ENCODE measurements at regions not wholly inside any gene's neighbourhood (a gene's known extent, or its start where the extent isn't known, plus 50 kb on each side); places are given as distances from the start of the nearest gene placed in this dataset.

- WGBS, 3 donors, result 88 to 89% (median 89%) methylated on average over 11 of the region's 11 CpGs
- no peak overlapping the region for H3K27ac ChIP-seq (ENCODE audit: low read depth, low read length)
Observed at GRCh38 chr18:45350404-45351156, 264.7 kb upstream of the SLC14A2 start.

GRCh38 chr18:45352874-45353273, 262.4 kb upstream of the SLC14A2 start:
- no peak overlapping the region for H3K27ac ChIP-seq (ENCODE audit: low read depth, low read length)
- WGBS, 3 donors, result 88 to 95% (median 90%) methylated on average over 5 of the region's 5 CpGs

- H3K27ac ChIP-seq (ENCODE audit: low read depth, low read length), result no peak overlapping the region
- 57 to 85% (median 66%) methylated on average over 2 of the region's 2 CpGs for WGBS, 3 donors
Observed at GRCh38 chr18:45353530-45353929, 261.7 kb upstream of the SLC14A2 start.

- 57 to 90% (median 86%) methylated on average over 2 of the region's 2 CpGs for WGBS, 3 donors
- no peak overlapping the region for H3K27ac ChIP-seq (ENCODE audit: low read depth, low read length)
Observed at GRCh38 chr18:45355944-45356520, 259.2 kb upstream of the SLC14A2 start.

- 34 to 80% (median 78%) methylated on average over 5 of the region's 5 CpGs for WGBS, 3 donors
Observed at GRCh38 chr18:45357686-45358470, 257.4 kb upstream of the SLC14A2 start.

GRCh38 chr18:45359275-45360009, 255.8 kb upstream of the SLC14A2 start:
- 27 to 80% (median 66%) methylated on average over 7 of the region's 7 CpGs for WGBS, 3 donors
- no peak overlapping the region for H3K27ac ChIP-seq (ENCODE audit: low read depth, low read length)

More at GRCh38 chr18:45357686-45358470, 257.4 kb upstream of the SLC14A2 start:
- no peak overlapping the region for H3K27ac ChIP-seq (ENCODE audit: low read depth, low read length)

GRCh38 chr18:45361125-45361851, 254.0 kb upstream of the SLC14A2 start:
- H3K27ac ChIP-seq (ENCODE audit: low read depth, low read length), result no peak overlapping the region
- 80 to 86% (median 85%) methylated on average over 4 of the region's 4 CpGs for WGBS, 3 donors

GRCh38 chr18:45363196-45363595, 252.1 kb upstream of the SLC14A2 start:
- 82 to 96% (median 87%) methylated on average over 4 of the region's 4 CpGs for whole genome bisulfite sequencing, 3 donors
- H3K27ac ChIP-seq (ENCODE audit: low read depth, low read length), result no peak overlapping the region

GRCh38 chr18:45365835-45366234, 249.4 kb upstream of the SLC14A2 start:
- no peak overlapping the region for H3K27ac ChIP-seq (ENCODE audit: low read depth, low read length)
- WGBS, 3 donors, result 62 to 76% (median 73%) methylated on average over 3 of the region's 3 CpGs

GRCh38 chr18:45370255-45371010, 244.8 kb upstream of the SLC14A2 start:
- WGBS, 3 donors, result 42 to 75% (median 44%) methylated on average over 14 of the region's 14 CpGs
- no peak overlapping the region for H3K27ac ChIP-seq (ENCODE audit: low read depth, low read length)

- 56 to 80% (median 70%) methylated on average over 3 of the region's 3 CpGs for WGBS, 3 donors
- no peak overlapping the region for H3K27ac ChIP-seq (ENCODE audit: low read depth, low read length)
Observed at GRCh38 chr18:45373286-45373880, 241.9 kb upstream of the SLC14A2 start.

- no peak overlapping the region for H3K27ac ChIP-seq (ENCODE audit: low read depth, low read length)
Observed at GRCh38 chr18:45374236-45374635, 241.0 kb upstream of the SLC14A2 start.

- WGBS, 3 donors, result 81 to 87% (median 83%) methylated on average over 6 of the region's 6 CpGs
- H3K27ac ChIP-seq (ENCODE audit: low read depth, low read length), result no peak overlapping the region
Observed at GRCh38 chr18:45374878-45375630, 240.2 kb upstream of the SLC14A2 start.

GRCh38 chr18:45376193-45376592, 239.1 kb upstream of the SLC14A2 start:
- H3K27ac ChIP-seq (ENCODE audit: low read depth, low read length), result no peak overlapping the region
- WGBS, 3 donors, result 93 to 98% (median 96%) methylated on average over 2 of the region's 2 CpGs

GRCh38 chr18:45378308-45378707, 237.0 kb upstream of the SLC14A2 start:
- 51 to 97% (median 86%) methylated on average over 1 of the region's 1 CpG for WGBS, 3 donors

GRCh38 chr18:45378933-45379332, 236.3 kb upstream of the SLC14A2 start:
- 89 to 93% (median 89%) methylated on average over 5 of the region's 5 CpGs for WGBS, 3 donors
- no peak overlapping the region for H3K27ac ChIP-seq (ENCODE audit: low read depth, low read length)

More at GRCh38 chr18:45378308-45378707, 237.0 kb upstream of the SLC14A2 start:
- H3K27ac ChIP-seq (ENCODE audit: low read depth, low read length), result no peak overlapping the region
